Prostate gland (tissue), 2 donors: ENCODE measurements at regions not wholly inside any gene's neighbourhood (a gene's known extent, or its start where the extent isn't known, plus 50 kb on each side); places are given as distances from the start of the nearest gene placed in this dataset.

Experiments used
- CTCF ChIP-seq, 4 experiments: fragments of 200-600 bp in 2 of 4; fragments of 450-650 bp in 2 of 4; sonication (generic) in 2 of 4; IDR thresholded peaks; 1 replicate in 3 of 4; 2 replicates in 1 of 4; pipeline ENCODE4 v1.5.1; 2016 to 2019; ENCODE audit warnings: antibody characterized with exemption in 4 of 4, mild to moderate bottlenecking in 2 of 4, moderate library complexity in 2 of 4
- POLR2A ChIP-seq: fragments of 450-650 bp; IDR thresholded peaks from one replicate; pipeline ENCODE4 v1.6.1; 2016; ENCODE audit warnings: antibody characterized with exemption, mild to moderate bottlenecking

- TF ChIP-seq CTCF (IDR thresholded peaks at IDR 0.05) (no peak), POLR2A (no peak)
These were observed 178.5 kb upstream of the IRX3 start for GRCh38 chr16:54465063-54465462.
